ENCODE measurements at regions not wholly inside any gene's neighbourhood (a gene's known extent, or its start where the extent isn't known, plus 50 kb on each side); places are given as distances from the start of the nearest gene placed in this dataset.

- no peaks in the 10 kb centered on the region for H3K4me1 ChIP-seq
Measured at GRCh38 chr1:221302357-221302756, 423.1 kb downstream of the HLX start.

GRCh38 chr1:221302810-221303209 is 423.6 kb downstream of the HLX start:
- no peaks in the 10 kb centered on the region for H3K36me3 ChIP-seq
- no peaks in the 10 kb centered on the region for H3K27me3 ChIP-seq
- no peak overlapping the region for H3K4me3 ChIP-seq
- DNase-seq (ENCODE audit: low spot score), result no peak
- no peaks in the 10 kb centered on the region for H3K9me3 ChIP-seq
- H3K4me1 ChIP-seq, result no peaks in the 10 kb centered on the region
- TF ChIP-seq CTCF (IDR thresholded peaks at IDR 0.05), result no peak
- H3K27ac ChIP-seq, result no peak overlapping the region

More at GRCh38 chr1:221302357-221302756, 423.1 kb downstream of the HLX start:
- no peak overlapping the region for H3K4me3 ChIP-seq
- TF ChIP-seq CTCF (IDR thresholded peaks at IDR 0.05), result no peak
- no peak overlapping the region for H3K27ac ChIP-seq
- H3K27me3 ChIP-seq, result no peaks in the 10 kb centered on the region
- no peaks in the 10 kb centered on the region for H3K9me3 ChIP-seq
- DNase-seq (ENCODE audit: low spot score), result no peak
- H3K36me3 ChIP-seq, result no peaks in the 10 kb centered on the region

GRCh38 chr1:221303623-221304022 is 424.4 kb downstream of the HLX start:
- no peaks in the 10 kb centered on the region for H3K36me3 ChIP-seq
- H3K27ac ChIP-seq, result no peak overlapping the region
- no peak for TF ChIP-seq CTCF (IDR thresholded peaks at IDR 0.05)
- no peaks in the 10 kb centered on the region for H3K4me1 ChIP-seq
- DNase-seq (ENCODE audit: low spot score), result no peak
- H3K9me3 ChIP-seq, result no peaks in the 10 kb centered on the region
- no peak overlapping the region for H3K4me3 ChIP-seq
- H3K27me3 ChIP-seq, result no peaks in the 10 kb centered on the region

GRCh38 chr1:221306239-221306638 is 427.0 kb downstream of the HLX start:
- Histone ChIP-seq H3K4me1 (no peaks in the 10 kb centered on the region), H3K9me3 (no peaks in the 10 kb centered on the region), H3K27me3 (no peaks in the 10 kb centered on the region), H3K27ac (no peak overlapping the region), H3K4me3 (no peak overlapping the region), H3K36me3 (no peaks in the 10 kb centered on the region)
- no peak for TF ChIP-seq CTCF (IDR thresholded peaks at IDR 0.05)
- no peak for DNase-seq (ENCODE audit: low spot score)

GRCh38 chr1:221308534-221309511 is 429.6 kb downstream of the HLX start:
- H3K36me3 ChIP-seq, result no peaks in the 10 kb centered on the region
- DNase-seq (ENCODE audit: low spot score), result no peak
- H3K27me3 ChIP-seq, result no peaks in the 10 kb centered on the region
- H3K4me3 ChIP-seq, result no peak overlapping the region
- no peaks in the 10 kb centered on the region for H3K9me3 ChIP-seq
- no peak for TF ChIP-seq CTCF (IDR thresholded peaks at IDR 0.05)
- no peaks in the 10 kb centered on the region for H3K4me1 ChIP-seq
- no peak overlapping the region for H3K27ac ChIP-seq
